DND-41 (cell line): ENCODE measurements at regions not wholly inside any gene's neighbourhood (a gene's known extent, or its start where the extent isn't known, plus 50 kb on each side); places are given as distances from the start of the nearest gene placed in this dataset.

ENCODE experiments used
- ATAC-seq: fragments of 200-7000 bp; cut with Tn5 transposase; 3 replicates; pipeline ENCODE4 v1.9.1; 2021; ENCODE audit warnings: low read depth; ENCODE audit not compliant: insufficient read depth
- DNase-seq: peaks from one replicate; pipeline ENCODE4 v3.0.0-alpha.2; 2020
- H2AFZ ChIP-seq: 2 replicates; pipeline ENCODE4 v1.6.0; 2012; ENCODE audit warnings: low read depth, low read length
- H3K27ac ChIP-seq: 2 replicates; pipeline ENCODE4 v1.5.1; 2012; ENCODE audit warnings: low read length, inconsistent platforms
- H3K27me3 ChIP-seq: fragments of 200-600 bp; sonication (generic); 2 replicates; pipeline ENCODE4 v1.6.0; 2012; ENCODE audit warnings: low read length, mild to moderate bottlenecking, inconsistent platforms; ENCODE audit not compliant: insufficient read depth, poor library complexity
- H3K36me3 ChIP-seq: 2 replicates; pipeline ENCODE4 v1.5.1; 2012; ENCODE audit warnings: low read length, inconsistent platforms; ENCODE audit not compliant: insufficient read depth
- H3K4me1 ChIP-seq: 2 replicates; pipeline ENCODE4 v1.5.1; 2012; ENCODE audit warnings: mild to moderate bottlenecking, low read length; ENCODE audit not compliant: insufficient read depth
- H3K4me2 ChIP-seq: 2 replicates; pipeline ENCODE4 v1.6.0; 2012; ENCODE audit warnings: mild to moderate bottlenecking, moderate library complexity, low read length, inconsistent platforms; ENCODE audit not compliant: insufficient read depth
- H3K4me3 ChIP-seq, 2 experiments: fragments of 200-600 bp in 1 of 2; shearing (Covaris generic) in 1 of 2; 2 replicates each; pipeline ENCODE4 v1.5.1; 2012 to 2016; ENCODE audit warnings: inconsistent platforms in 2 of 2, low read length in 2 of 2, mild to moderate bottlenecking in 2 of 2, low read depth in 1 of 2, moderate library complexity in 1 of 2
- H3K79me2 ChIP-seq: 2 replicates; pipeline ENCODE4 v1.6.0; 2012; ENCODE audit warnings: low read length, inconsistent platforms; ENCODE audit not compliant: insufficient read depth
- H3K9ac ChIP-seq: 2 replicates; pipeline ENCODE4 v1.6.0; 2012; ENCODE audit warnings: low read depth, mild to moderate bottlenecking, inconsistent platforms, low read length, moderate library complexity
- H3K9me3 ChIP-seq: 2 replicates; pipeline ENCODE4 v1.5.1; 2012; ENCODE audit warnings: low read length, moderate library complexity, mild to moderate bottlenecking, inconsistent platforms; ENCODE audit not compliant: insufficient read depth, severe bottlenecking
- H4K20me1 ChIP-seq: 2 replicates; pipeline ENCODE4 v1.6.0; 2012; ENCODE audit warnings: low read length; ENCODE audit not compliant: insufficient read depth
- CTCF ChIP-seq: IDR thresholded peaks from 2 replicates; pipeline ENCODE4 v1.5.1; 2012; ENCODE audit warnings: borderline replicate concordance, low read length, moderate library complexity, mild to moderate bottlenecking; ENCODE audit not compliant: poor library complexity, severe bottlenecking; ENCODE audit errors: extremely low read depth
- EZH2 ChIP-seq: IDR thresholded peaks from 3 replicates; pipeline ENCODE4 v1.6.1; 2012; ENCODE audit warnings: borderline replicate concordance, low read depth, mild to moderate bottlenecking, moderate library complexity, low read length, inconsistent platforms; ENCODE audit not compliant: severe bottlenecking

- H2AFZ ChIP-seq = no peak overlapping the region
- peaks cover 34% of the 10 kb centered on the region for H3K4me1 ChIP-seq
- H3K79me2 ChIP-seq = peaks cover 56% of the 10 kb centered on the region
- TF ChIP-seq EZH2 (no peak), CTCF (no peak)
- no peaks in the 10 kb centered on the region for H3K9me3 ChIP-seq
- peak overlapping the region; percentile 80 for H3K9ac ChIP-seq
- no peaks in the 10 kb centered on the region for H3K27me3 ChIP-seq
- ATAC-seq (no peak), DNase-seq (no peak)
- H4K20me1 ChIP-seq = peaks cover 23% of the 10 kb centered on the region; the same call in 1 of the 2 replicates
- peak overlapping the region; percentile 42; the same call in 1 of the 2 replicates for H3K27ac ChIP-seq
- peak overlapping the region; percentile 90 to 93; a peak in 3 of 4 replicates for H3K4me3 ChIP-seq
- H3K4me2 ChIP-seq = peak overlapping the region; percentile 88
- H3K36me3 ChIP-seq = no peaks in the 10 kb centered on the region; the same call in 1 of the 2 replicates
Measured at GRCh38 chr9:36485647-36486328, 85.7 kb upstream of the RNF38 start.

GRCh38 chr9:36484124-36484523 lies 84.1 kb upstream of the RNF38 start:
- no peak overlapping the region for H3K4me2 ChIP-seq
- H4K20me1 ChIP-seq = peaks cover 26% of the 10 kb centered on the region; the same call in 1 of the 2 replicates

GRCh38 chr9:36479101-36479500 lies 79.0 kb upstream of the RNF38 start:
- no peak overlapping the region for H3K27ac ChIP-seq
- ATAC-seq (no peak), DNase-seq (no peak)
- H3K9me3 ChIP-seq = no peaks in the 10 kb centered on the region
- no peaks in the 10 kb centered on the region for H3K27me3 ChIP-seq
- H3K79me2 ChIP-seq = peaks cover 69% of the 10 kb centered on the region
- H4K20me1 ChIP-seq = peaks cover 12% of the 10 kb centered on the region; the same call in 1 of the 2 replicates
- no peak overlapping the region for H3K9ac ChIP-seq
- no peak overlapping the region for H2AFZ ChIP-seq
- no peak for TF ChIP-seq CTCF
- TF ChIP-seq EZH2 = no peak
- H3K4me1 ChIP-seq = no peaks in the 10 kb centered on the region
- no peak overlapping the region for H3K4me3 ChIP-seq
- no peaks in the 10 kb centered on the region for H3K36me3 ChIP-seq
- no peak overlapping the region for H3K4me2 ChIP-seq

More at GRCh38 chr9:36484124-36484523, 84.1 kb upstream of the RNF38 start:
- Histone ChIP-seq H3K36me3 (no peaks in the 10 kb centered on the region; the same call in 1 of the 2 replicates), H3K4me1 (peaks cover 31% of the 10 kb centered on the region), H3K4me3 (no peak overlapping the region), H3K79me2 (peaks cover 72% of the 10 kb centered on the region), H3K9me3 (no peaks in the 10 kb centered on the region), H3K27me3 (no peaks in the 10 kb centered on the region), H3K27ac (no peak overlapping the region), H3K9ac (no peak overlapping the region), H2AFZ (no peak overlapping the region)
- TF ChIP-seq CTCF (no peak), EZH2 (no peak)
- ATAC-seq (no peak), DNase-seq (no peak)
